Neural cell (in vitro differentiated cells): ENCODE measurements at regions not wholly inside any gene's neighbourhood (a gene's known extent, or its start where the extent isn't known, plus 50 kb on each side); places are given as distances from the start of the nearest gene placed in this dataset.

Experiments used
- H2AFZ ChIP-seq: fragments of 200-600, 300-800 bp; sonication (generic), shearing (Covaris generic); 2 replicates; pipeline ENCODE4 v1.6.0; 2014; ENCODE audit warnings: low read depth, mild to moderate bottlenecking, antibody characterized with exemption, low read length, moderate library complexity
- H3F3A ChIP-seq: fragments of 200-600 bp; shearing (Covaris generic); 2 replicates; pipeline ENCODE4 v1.6.1; 2016; ENCODE audit warnings: mild to moderate bottlenecking, moderate library complexity, mixed read lengths, antibody characterized with exemption, low read length; ENCODE audit not compliant: insufficient read depth, poor library complexity, severe bottlenecking
- H3K27ac ChIP-seq: fragments of 200-600, 300-800 bp; sonication (generic), shearing (Covaris generic); 2 replicates; pipeline ENCODE4 v1.5.1; 2014; ENCODE audit warnings: mild to moderate bottlenecking, low read length, moderate library complexity
- H3K27me3 ChIP-seq: fragments of 300-800, 200-600 bp; sonication (generic), shearing (Covaris generic); 2 replicates; pipeline ENCODE4 v1.6.0; 2014; ENCODE audit warnings: mild to moderate bottlenecking, low read depth, low read length, moderate library complexity; ENCODE audit not compliant: insufficient read depth
- H3K36me3 ChIP-seq: fragments of 300-800, 200-600 bp; sonication (generic), shearing (Covaris generic); 2 replicates; pipeline ENCODE4 v1.5.1; 2014; ENCODE audit warnings: mild to moderate bottlenecking, antibody characterized with exemption, low read length, moderate library complexity; ENCODE audit not compliant: insufficient read depth
- H3K4me2 ChIP-seq: fragments of 300-800, 200-600 bp; sonication (generic), shearing (Covaris generic); 2 replicates; pipeline ENCODE4 v1.6.0; 2014; ENCODE audit warnings: mild to moderate bottlenecking, low read length
- H3K4me3 ChIP-seq: fragments of 300-800, 200-600 bp; sonication (generic), shearing (Covaris generic); 2 replicates; pipeline ENCODE4 v1.5.1; 2014; ENCODE audit warnings: mild to moderate bottlenecking, low read length, moderate library complexity
- H3K79me2 ChIP-seq: fragments of 200-600 bp; shearing (Covaris generic); replicated peaks from 2 replicates; pipeline ENCODE4 v1.6.0; 2014; ENCODE audit warnings: mild to moderate bottlenecking, low read length, moderate library complexity; ENCODE audit not compliant: insufficient read depth
- H3K9ac ChIP-seq: fragments of 300-800, 200-600 bp; sonication (generic), shearing (Covaris generic); 2 replicates; pipeline ENCODE4 v1.6.1; 2016; ENCODE audit warnings: mild to moderate bottlenecking, low read length, mixed read lengths
- H3K9me2 ChIP-seq: fragments of 200-600 bp; shearing (Covaris generic); 2 replicates; pipeline ENCODE4 v1.6.1; 2016; ENCODE audit warnings: mild to moderate bottlenecking, low read length, mixed read lengths; ENCODE audit not compliant: insufficient read depth
- H3K9me3 ChIP-seq: fragments of 200-600, 300-800 bp; sonication (generic), shearing (Covaris generic); 2 replicates; pipeline ENCODE4 v1.6.1; 2016; ENCODE audit warnings: mild to moderate bottlenecking, mixed run types, low read length, moderate library complexity, mixed read lengths
- H4K20me1 ChIP-seq: fragments of 200-600 bp; shearing (Covaris generic); 2 replicates; pipeline ENCODE4 v1.6.1; 2016; ENCODE audit warnings: mild to moderate bottlenecking, mixed run types; ENCODE audit not compliant: insufficient read depth
- CTCF ChIP-seq: fragments of 450-650 bp; IDR thresholded peaks from 2 replicates; pipeline ENCODE4 v1.5.1; 2014; ENCODE audit warnings: antibody characterized with exemption, mild to moderate bottlenecking, moderate library complexity; ENCODE audit not compliant: poor library complexity, severe bottlenecking
- EP300 ChIP-seq: fragments of 450-650 bp; conservative IDR thresholded peaks from 2 replicates; pipeline ENCODE4 v1.6.1; 2014; ENCODE audit warnings: antibody characterized with exemption, mild to moderate bottlenecking, moderate library complexity; ENCODE audit not compliant: poor library complexity, severe bottlenecking
- EZH2 ChIP-seq: fragments of 200-600, 300-800 bp; shearing (Covaris generic), sonication (generic); IDR thresholded peaks from 2 replicates; pipeline ENCODE4 v1.6.1; 2014; ENCODE audit warnings: antibody characterized with exemption, low read length, borderline replicate concordance, mild to moderate bottlenecking; ENCODE audit not compliant: insufficient read depth, poor library complexity, severe bottlenecking
- MXI1 ChIP-seq: fragments of 450-650 bp; conservative IDR thresholded peaks from 2 replicates; pipeline ENCODE4 v1.6.1; 2014; ENCODE audit warnings: antibody characterized with exemption, mild to moderate bottlenecking; ENCODE audit not compliant: poor library complexity, severe bottlenecking
- POLR2AphosphoS5 ChIP-seq: IDR thresholded peaks from 2 replicates; pipeline ENCODE4 v1.6.1; 2012
- RAD21 ChIP-seq: fragments of 450-650 bp; conservative IDR thresholded peaks from 2 replicates; pipeline ENCODE4 v1.6.1; 2014; ENCODE audit warnings: antibody characterized with exemption, mild to moderate bottlenecking, moderate library complexity
- REST ChIP-seq: IDR thresholded peaks from 2 replicates; pipeline ENCODE4 v1.6.1; 2012; ENCODE audit warnings: borderline replicate concordance
- SMC3 ChIP-seq: fragments of 450-650 bp; conservative IDR thresholded peaks from 2 replicates; pipeline ENCODE4 v1.6.1; 2014; ENCODE audit warnings: antibody characterized with exemption, mild to moderate bottlenecking, moderate library complexity; ENCODE audit not compliant: poor library complexity
- TAF1 ChIP-seq: IDR thresholded peaks from 2 replicates; pipeline ENCODE4 v1.6.1; 2012; ENCODE audit warnings: low read depth

GRCh38 chr17:77317091-77317750 is 176.5 kb downstream of the SEC14L1 start:
- H3K9ac ChIP-seq: no peak overlapping the region
- no peaks in the 10 kb centered on the region for H3F3A ChIP-seq
- H3K79me2 ChIP-seq: no peaks in the 10 kb centered on the region
- no peaks in the 10 kb centered on the region for H3K9me2 ChIP-seq
- no peaks in the 10 kb centered on the region for H3K27me3 ChIP-seq
- H3K4me3 ChIP-seq: no peak overlapping the region
- H3K36me3 ChIP-seq: no peaks in the 10 kb centered on the region
- no peaks in the 10 kb centered on the region for H3K9me3 ChIP-seq
- no peak overlapping the region for H2AFZ ChIP-seq
- H3K27ac ChIP-seq: no peak overlapping the region
- no peaks in the 10 kb centered on the region for H4K20me1 ChIP-seq
- no peak overlapping the region for H3K4me2 ChIP-seq
- TF ChIP-seq SMC3: no peak
- no peak for TF ChIP-seq CTCF
- no peak for TF ChIP-seq EP300
- TF ChIP-seq RAD21: no peak
- TF ChIP-seq MXI1: no peak
- TF ChIP-seq TAF1: no peak
- no peak for TF ChIP-seq REST
- no peak for TF ChIP-seq POLR2AphosphoS5
- no peak for TF ChIP-seq EZH2

- Histone ChIP-seq H3K4me2 (no peak overlapping the region), H3F3A (no peaks in the 10 kb centered on the region), H3K27me3 (no peaks in the 10 kb centered on the region), H3K9me3 (no peaks in the 10 kb centered on the region), H3K9ac (no peak overlapping the region), H2AFZ (no peak overlapping the region), H4K20me1 (no peaks in the 10 kb centered on the region), H3K79me2 (no peaks in the 10 kb centered on the region), H3K36me3 (no peaks in the 10 kb centered on the region), H3K4me3 (no peak overlapping the region), H3K9me2 (no peaks in the 10 kb centered on the region), H3K27ac (no peak overlapping the region)
- no peak for TF ChIP-seq CTCF
Measured at GRCh38 chr17:77318021-77318420, 177.3 kb downstream of the SEC14L1 start.
